ENCODE measurements at regions not wholly inside any gene's neighbourhood (a gene's known extent, or its start where the extent isn't known, plus 50 kb on each side); places are given as distances from the start of the nearest gene placed in this dataset.
"Not testable (repeated sequence)": the region's sequence is repeated elsewhere in the genome, so short reads cannot be mapped to it uniquely, and the experiment has no call there.

DNA sequence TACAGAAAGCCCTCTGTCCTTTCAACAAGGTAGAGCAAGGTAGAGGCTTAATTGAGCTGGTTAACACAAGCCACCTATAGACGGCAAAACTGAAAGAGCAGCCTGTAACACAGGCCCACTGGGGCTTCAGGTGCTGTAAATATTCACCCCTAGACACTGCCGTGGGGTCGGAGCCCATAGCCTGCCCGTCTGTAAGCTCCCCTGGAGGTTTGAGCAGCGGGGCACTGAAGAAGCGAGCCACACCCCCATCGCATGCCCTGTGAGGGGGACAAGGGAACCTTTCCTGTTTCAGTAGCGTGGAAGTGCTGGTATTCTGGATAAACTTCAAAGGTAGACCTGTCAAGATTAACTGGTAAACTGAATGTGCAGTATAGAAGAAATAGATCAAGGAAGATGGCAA, 160.4 kb downstream of the TPBG start:
- Histone ChIP-seq H3K36me3 (no peaks in the 10 kb centered on the region), H3K4me3 (no peak overlapping the region), H3K27ac (no peak overlapping the region), H3K4me1 (no peaks in the 10 kb centered on the region), H3K27me3 (no peaks in the 10 kb centered on the region), H3K9me3 (no peaks in the 10 kb centered on the region)
- DNase-seq = peak in 1 of 2 donors; percentile 13
- TF ChIP-seq, protein P1, sequence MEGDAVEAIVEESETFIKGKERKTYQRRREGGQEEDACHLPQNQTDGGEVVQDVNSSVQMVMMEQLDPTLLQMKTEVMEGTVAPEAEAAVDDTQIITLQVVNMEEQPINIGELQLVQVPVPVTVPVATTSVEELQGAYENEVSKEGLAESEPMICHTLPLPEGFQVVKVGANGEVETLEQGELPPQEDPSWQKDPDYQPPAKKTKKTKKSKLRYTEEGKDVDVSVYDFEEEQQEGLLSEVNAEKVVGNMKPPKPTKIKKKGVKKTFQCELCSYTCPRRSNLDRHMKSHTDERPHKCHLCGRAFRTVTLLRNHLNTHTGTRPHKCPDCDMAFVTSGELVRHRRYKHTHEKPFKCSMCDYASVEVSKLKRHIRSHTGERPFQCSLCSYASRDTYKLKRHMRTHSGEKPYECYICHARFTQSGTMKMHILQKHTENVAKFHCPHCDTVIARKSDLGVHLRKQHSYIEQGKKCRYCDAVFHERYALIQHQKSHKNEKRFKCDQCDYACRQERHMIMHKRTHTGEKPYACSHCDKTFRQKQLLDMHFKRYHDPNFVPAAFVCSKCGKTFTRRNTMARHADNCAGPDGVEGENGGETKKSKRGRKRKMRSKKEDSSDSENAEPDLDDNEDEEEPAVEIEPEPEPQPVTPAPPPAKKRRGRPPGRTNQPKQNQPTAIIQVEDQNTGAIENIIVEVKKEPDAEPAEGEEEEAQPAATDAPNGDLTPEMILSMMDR (IDR thresholded peaks at IDR 0.05) = no peak
- WGBS, 2 donors = 76 to 78% methylated on average over 8 of the region's 8 CpGs
- no peak for ATAC-seq (ENCODE audit: low FRiP score in 2 of 2)

DNA sequence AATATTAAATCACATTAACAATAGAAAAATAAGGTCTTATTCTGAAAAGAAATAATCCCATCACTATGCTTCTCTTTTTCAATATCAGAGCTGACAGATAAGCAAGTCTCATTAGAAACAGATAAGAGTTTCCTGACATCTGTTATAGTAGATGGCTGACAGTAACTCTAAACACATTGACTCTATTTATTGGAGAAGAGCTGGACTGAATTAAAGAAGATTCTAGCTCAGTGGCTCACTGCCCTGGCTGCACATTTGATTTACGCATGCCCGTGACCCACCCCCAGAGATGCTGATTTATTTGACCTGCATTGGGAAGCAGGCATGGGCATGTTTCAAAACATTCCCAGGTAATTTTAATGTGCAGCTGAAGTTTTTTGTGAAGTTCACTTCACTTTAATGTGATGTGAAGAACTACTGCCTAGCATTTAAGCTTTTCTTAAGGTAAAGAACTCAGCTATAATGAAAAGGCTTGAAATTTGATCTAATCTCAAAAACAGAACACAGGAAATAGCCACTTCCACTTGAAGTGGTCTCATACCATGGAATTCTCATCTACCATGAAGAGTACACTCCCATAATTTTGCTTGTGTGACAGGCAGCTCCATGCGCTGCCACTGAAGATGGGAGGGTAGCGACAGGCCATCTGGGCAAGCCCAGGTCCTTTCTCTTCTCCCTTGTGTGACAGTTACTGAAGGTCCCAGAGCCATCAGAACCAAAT, 162.3 kb downstream of the TPBG start:
- 72 to 75% methylated on average over 4 of the region's 4 CpGs for WGBS, 2 donors
- Histone ChIP-seq H3K4me1 (no peaks in the 10 kb centered on the region), H3K4me3 (no peak overlapping the region), H3K27ac (no peak overlapping the region), H3K36me3 (no peaks in the 10 kb centered on the region), H3K27me3 (no peaks in the 10 kb centered on the region), H3K9me3 (no peaks in the 10 kb centered on the region)
- no peak for DNase-seq
- TF ChIP-seq POLR2A (IDR thresholded peaks at IDR 0.05) (no peak), EP300 (IDR thresholded peaks at IDR 0.05) (no peak), POLR2AphosphoS5 (IDR thresholded peaks at IDR 0.05) (no peak)
- TF ChIP-seq, protein P1 (IDR thresholded peaks at IDR 0.05) = no peak
- no peak for ATAC-seq (ENCODE audit: low FRiP score in 2 of 2)

DNA sequence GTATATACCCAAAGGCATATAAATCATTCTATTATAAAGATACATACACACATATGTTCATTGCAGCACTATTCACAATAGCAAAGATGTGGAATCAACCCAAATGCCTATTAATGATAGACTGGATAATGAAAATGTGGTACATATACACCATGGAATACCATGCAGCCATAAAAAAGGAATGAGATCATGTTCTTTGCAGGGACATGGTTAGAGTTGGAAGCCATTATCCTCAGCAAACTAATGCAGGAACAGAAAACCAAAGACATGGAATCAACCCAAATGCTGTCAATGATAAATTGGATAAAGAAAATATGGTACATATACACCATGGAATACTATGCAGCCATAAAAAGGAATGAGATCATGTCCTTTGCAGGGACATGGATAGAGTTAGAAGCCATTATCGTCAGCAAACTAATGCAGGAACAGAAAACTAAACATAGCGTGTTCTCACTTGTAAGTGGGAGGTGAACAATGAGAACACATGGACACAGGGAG, 166.4 kb downstream of the TPBG start:
- 82 to 93% methylated on average over 2 of the region's 2 CpGs for WGBS, 2 donors
- ATAC-seq (ENCODE audit: low FRiP score in 2 of 2) = not testable (repeated sequence)

DNA sequence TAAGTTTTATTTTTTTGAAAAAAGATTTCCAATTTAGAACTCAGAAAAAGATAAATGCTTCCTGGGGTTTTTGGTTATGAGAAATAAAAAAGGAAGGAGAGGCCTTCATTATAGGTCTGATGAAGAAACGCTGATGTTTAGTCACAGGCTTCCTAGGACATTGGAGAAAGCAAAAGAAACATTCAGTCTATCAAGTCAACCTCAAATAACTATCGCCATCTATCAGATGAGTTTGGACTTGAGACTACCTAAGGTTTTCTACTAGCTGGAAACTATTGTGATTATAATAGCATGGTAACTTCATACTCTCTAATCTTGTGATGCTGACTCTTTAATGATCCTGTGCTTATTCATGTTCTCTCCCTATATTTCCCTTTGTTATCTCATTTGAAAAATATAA, 171.3 kb downstream of the TPBG start:
- no peaks in the 10 kb centered on the region for H3K9me3 ChIP-seq
- 83 to 85% methylated on average over 2 of the region's 2 CpGs for WGBS, 2 donors
- H3K27ac ChIP-seq = no peak overlapping the region
- H3K4me1 ChIP-seq = no peaks in the 10 kb centered on the region
- no peaks in the 10 kb centered on the region for H3K36me3 ChIP-seq
- no peak for ATAC-seq (ENCODE audit: low FRiP score in 2 of 2)
- H3K4me3 ChIP-seq = no peak overlapping the region
- DNase-seq = no peak
- H3K27me3 ChIP-seq = no peaks in the 10 kb centered on the region
- no peak for TF ChIP-seq EP300 (IDR thresholded peaks at IDR 0.05)
- TF ChIP-seq, protein P1 (IDR thresholded peaks at IDR 0.05) = no peak
- TF ChIP-seq POLR2AphosphoS5 (IDR thresholded peaks at IDR 0.05) = no peak

More for the DNA sequence above, 166.4 kb downstream of the TPBG start:
- DNase-seq, H3K4me1 ChIP-seq, H3K27me3 ChIP-seq, H3K27ac ChIP-seq, H3K36me3 ChIP-seq, H3K9me3 ChIP-seq, H3K4me3 ChIP-seq: not testable (repeated sequence)

DNA sequence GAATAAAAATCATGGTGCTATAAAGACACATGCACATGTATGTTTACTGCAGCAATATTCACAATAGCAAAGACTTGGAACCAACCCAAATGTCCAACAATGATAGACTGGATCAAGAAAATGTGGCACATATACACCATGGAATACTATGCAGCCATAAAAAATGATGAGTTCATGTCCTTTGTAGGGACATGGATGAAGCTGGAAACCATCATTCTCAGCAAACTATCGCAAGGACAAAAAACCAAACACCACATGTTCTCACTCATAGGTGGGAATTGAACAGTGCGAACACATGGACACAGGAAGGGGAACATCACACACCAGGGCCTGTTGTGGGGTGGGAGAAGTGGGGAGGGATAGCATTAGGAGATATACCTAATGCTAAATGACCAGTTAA, 185.9 kb downstream of the TPBG start:
- H3K4me3 ChIP-seq; H3K4me1 ChIP-seq; DNase-seq; H3K36me3 ChIP-seq; ATAC-seq (ENCODE audit: low FRiP score in 2 of 2); H3K27me3 ChIP-seq; H3K27ac ChIP-seq; H3K9me3 ChIP-seq: not testable (repeated sequence)
- 97 to 100% methylated on average over 2 of the region's 2 CpGs for WGBS, 2 donors

DNA sequence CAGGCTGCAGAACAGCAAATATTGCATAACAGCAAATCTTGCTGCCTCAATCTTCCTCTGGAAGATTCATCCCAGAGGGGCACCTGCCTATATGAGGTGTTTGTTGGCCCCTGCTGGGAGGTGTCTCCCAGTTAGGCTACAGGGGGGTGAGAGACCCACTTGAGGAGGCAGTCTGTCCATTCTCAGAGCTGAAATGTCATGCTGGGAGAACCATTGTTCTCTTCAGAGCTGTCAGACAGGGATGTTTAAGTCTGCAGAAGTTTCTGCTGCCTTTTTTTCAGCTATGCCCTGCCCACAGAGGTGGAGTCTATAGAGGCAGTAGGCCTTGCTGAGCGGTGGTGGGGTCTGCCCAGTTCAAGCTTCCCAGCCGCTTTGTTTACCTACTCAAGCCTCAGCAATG, 187.7 kb downstream of the TPBG start:
- 68 to 79% methylated on average over 2 of the region's 2 CpGs for WGBS, 2 donors

More for the DNA sequence above, 187.7 kb downstream of the TPBG start:
- not testable (repeated sequence) for H3K4me3 ChIP-seq; ATAC-seq (ENCODE audit: low FRiP score in 2 of 2); H3K9me3 ChIP-seq; H3K36me3 ChIP-seq; H3K27me3 ChIP-seq; DNase-seq; H3K27ac ChIP-seq; H3K4me1 ChIP-seq
